HepG2 (cell line): ENCODE measurements at regions not wholly inside any gene's neighbourhood (a gene's known extent, or its start where the extent isn't known, plus 50 kb on each side); places are given as distances from the start of the nearest gene placed in this dataset.

Experiments used
- CHCHD3 ChIP-seq: sonication (generic); formaldehyde crosslinking; IDR thresholded peaks from 2 replicates; pipeline ENCODE4 v1.8.0; 2022; ENCODE audit warnings: mild to moderate bottlenecking, missing genetic modification reagents, moderate library complexity
- DPF2 ChIP-seq: sonication (generic); formaldehyde crosslinking; IDR thresholded peaks from 2 replicates; pipeline ENCODE4 v1.4.0; 2020; ENCODE audit warnings: mild to moderate bottlenecking, low read depth, missing genetic modification reagents, borderline replicate concordance
- ERF ChIP-seq: IDR thresholded peaks from 2 replicates; pipeline ENCODE4 v1.6.1; 2018; ENCODE audit warnings: missing biosample characterization, missing genetic modification reagents
- FOXA1 ChIP-seq, 2 experiments: fragments of 450-650 bp in 1 of 2; sonication (generic) in 1 of 2; formaldehyde crosslinking in 1 of 2; IDR thresholded peaks; 2 replicates each; pipeline versions ENCODE4 v1.4.0 to v1.6.1; 2016 to 2020; ENCODE audit warnings: missing genetic modification reagents in 1 of 2
- IRF2 ChIP-seq: IDR thresholded peaks from 2 replicates; pipeline ENCODE4 v1.6.1; 2018; ENCODE audit warnings: missing genetic modification reagents, missing compliant biosample characterization
- KAT7 ChIP-seq: IDR thresholded peaks from 2 replicates; pipeline ENCODE4 v1.6.1; 2018; ENCODE audit warnings: borderline replicate concordance, missing compliant biosample characterization
- MEF2D ChIP-seq: sonication (generic); formaldehyde crosslinking; IDR thresholded peaks from 2 replicates; pipeline ENCODE4 v1.5.1; 2020; ENCODE audit warnings: mild to moderate bottlenecking, missing genetic modification reagents
- NCOR1 ChIP-seq: fragments of 200-600 bp; sonication (generic); IDR thresholded peaks from 2 replicates; pipeline ENCODE4 v1.7.0; 2017; ENCODE audit warnings: antibody characterized with exemption, low read length, borderline replicate concordance
- PHF21A ChIP-seq: sonication (generic); formaldehyde crosslinking; IDR thresholded peaks from 2 replicates; pipeline ENCODE4 v1.5.0; 2020; ENCODE audit warnings: mild to moderate bottlenecking, missing genetic modification reagents
- RBFOX2 ChIP-seq: fragments of 200-400 bp; formaldehyde crosslinking; IDR thresholded peaks from 2 replicates; pipeline ENCODE4 v1.6.1; 2017; ENCODE audit warnings: low read depth, mild to moderate bottlenecking, low read length
- SAP130 ChIP-seq: IDR thresholded peaks from 2 replicates; pipeline ENCODE4 v1.6.1; 2016; ENCODE audit warnings: low read depth
- SOX13 ChIP-seq, 3 experiments: fragments of 450-650 bp in 1 of 3; sonication (generic) in 1 of 3; formaldehyde crosslinking in 1 of 3; IDR thresholded peaks in 2 of 3; conservative IDR thresholded peaks in 1 of 3; 2 replicates each; pipeline versions ENCODE4 v1.5.0 to v1.6.1; 2016 to 2020; ENCODE audit warnings: antibody characterized with exemption in 1 of 3, mild to moderate bottlenecking in 1 of 3, missing compliant biosample characterization in 1 of 3, missing genetic modification reagents in 1 of 3, moderate library complexity in 1 of 3
- SOX5 ChIP-seq: IDR thresholded peaks from 2 replicates; pipeline ENCODE4 v1.6.1; 2016; ENCODE audit warnings: borderline replicate concordance
- TAF15 ChIP-seq: fragments of 200-400 bp; formaldehyde crosslinking; IDR thresholded peaks from one replicate; pipeline ENCODE4 v1.6.1; 2018; ENCODE audit warnings: mild to moderate bottlenecking, low read depth, low read length; ENCODE audit not compliant: poor library complexity, severe bottlenecking
- XRCC5 ChIP-seq: fragments of 200-400 bp; formaldehyde crosslinking; optimal IDR thresholded peaks from 2 replicates; pipeline ENCODE3; 2017; ENCODE audit warnings: mild to moderate bottlenecking, low read length
- ZFP36L1 ChIP-seq: sonication (generic); formaldehyde crosslinking; IDR thresholded peaks from 2 replicates; pipeline ENCODE4 v1.8.0; 2022; ENCODE audit warnings: mild to moderate bottlenecking, missing genetic modification reagents, moderate library complexity
- ZFP37 ChIP-seq: sonication (generic); formaldehyde crosslinking; IDR thresholded peaks from 2 replicates; pipeline ENCODE4 v1.4.0; 2020; ENCODE audit warnings: missing genetic modification reagents, borderline replicate concordance
- ZNF20 ChIP-seq: sonication (generic); formaldehyde crosslinking; IDR thresholded peaks from 2 replicates; pipeline ENCODE4 v1.4.0; 2020; ENCODE audit warnings: mild to moderate bottlenecking, moderate library complexity, missing genetic modification reagents
- ZNF232 ChIP-seq: sonication (generic); formaldehyde crosslinking; IDR thresholded peaks from 2 replicates; pipeline ENCODE4 v1.4.0; 2020; ENCODE audit warnings: missing genetic modification reagents, borderline replicate concordance
- ZNF263 ChIP-seq: sonication (generic); formaldehyde crosslinking; IDR thresholded peaks from 2 replicates; pipeline ENCODE4 v1.4.0; 2020; ENCODE audit warnings: missing genetic modification reagents
- ZNF563 ChIP-seq: sonication (generic); formaldehyde crosslinking; IDR thresholded peaks from 2 replicates; pipeline ENCODE4 v1.8.0; 2022; ENCODE audit warnings: mild to moderate bottlenecking, moderate library complexity, missing genetic modification reagents
- ZNF629 ChIP-seq: sonication (generic); formaldehyde crosslinking; conservative IDR thresholded peaks from 2 replicates; pipeline ENCODE4 v1.5.0; 2020; ENCODE audit warnings: missing genetic modification reagents
- ZNF724P ChIP-seq: sonication (generic); formaldehyde crosslinking; IDR thresholded peaks from 2 replicates; pipeline ENCODE4 v1.8.0; 2022; ENCODE audit warnings: missing genetic modification reagents, borderline replicate concordance
- ZNF761 ChIP-seq: sonication (generic); formaldehyde crosslinking; conservative IDR thresholded peaks from 2 replicates; pipeline ENCODE4 v1.4.0; 2020; ENCODE audit warnings: mild to moderate bottlenecking, missing genetic modification reagents
- TF ChIP-seq, protein P1 (sequence below): sonication (generic); formaldehyde crosslinking; IDR thresholded peaks from 2 replicates; pipeline ENCODE4 v1.8.1; 2023; ENCODE audit warnings: mild to moderate bottlenecking, missing genetic modification reagents, borderline replicate concordance
- TF ChIP-seq, protein P2 (sequence below): IDR thresholded peaks from 2 replicates; pipeline ENCODE4 v1.6.1; 2012; ENCODE audit warnings: inconsistent platforms
- TF ChIP-seq, protein P3 (sequence below): sonication (generic); formaldehyde crosslinking; IDR thresholded peaks from 2 replicates; pipeline ENCODE4 v1.4.0; 2020; ENCODE audit warnings: low read depth, mild to moderate bottlenecking, missing genetic modification reagents
- TF ChIP-seq, protein P4 (sequence below): sonication (generic); formaldehyde crosslinking; IDR thresholded peaks from 2 replicates; pipeline ENCODE4 v1.5.0; 2020; ENCODE audit warnings: mild to moderate bottlenecking, missing genetic modification reagents

DNA sequence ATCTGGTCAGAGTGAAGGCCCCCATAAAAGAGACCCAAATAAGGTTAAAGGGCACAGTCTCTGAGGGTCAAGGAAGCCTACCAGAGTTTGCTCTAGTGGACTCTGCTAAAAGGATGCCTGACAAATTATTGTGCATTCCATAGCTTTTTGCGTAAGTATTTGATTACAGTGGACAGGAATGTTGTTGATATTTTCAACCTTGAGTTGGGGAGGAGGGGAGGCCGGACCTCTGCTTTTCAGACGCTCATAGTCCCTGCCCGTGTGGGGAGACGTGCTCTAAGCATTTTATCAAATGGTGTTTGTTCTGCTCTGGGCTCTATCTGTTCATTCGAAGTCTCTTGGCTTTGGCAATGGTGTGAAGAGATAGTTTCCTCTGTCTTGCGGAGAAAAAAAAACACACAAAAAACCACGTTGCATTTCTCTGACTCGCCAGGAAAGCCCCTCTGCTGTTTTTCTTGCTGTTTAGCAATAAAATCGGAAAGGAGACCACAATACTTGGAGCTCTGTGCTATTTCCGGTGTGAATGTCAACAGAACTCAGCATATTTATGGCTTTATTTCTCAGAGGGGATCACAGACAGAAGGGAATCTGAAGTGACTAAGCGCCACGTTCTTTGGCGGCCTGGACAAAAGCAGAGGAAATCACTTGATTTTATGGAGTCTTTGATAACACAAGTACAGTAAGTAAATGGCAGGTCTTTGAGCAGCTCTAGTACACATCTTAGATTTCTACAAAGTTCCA is 159.8 kb downstream of the ZFP64 start (continued):
- TF ChIP-seq TAF15, result no peak
- TF ChIP-seq, protein P1, sequence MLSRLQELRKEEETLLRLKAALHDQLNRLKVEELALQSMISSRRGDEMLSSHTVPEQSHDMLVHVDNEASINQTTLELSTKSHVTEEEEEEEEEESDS (CRISPR knock-in tag), result peak; percentile 84; the same call in 1 of the 2 replicates
- peak; percentile 89 for TF ChIP-seq DPF2 (CRISPR knock-in tag)
- TF ChIP-seq CHCHD3 (CRISPR knock-in tag), result no peak
- TF ChIP-seq, protein P2, sequence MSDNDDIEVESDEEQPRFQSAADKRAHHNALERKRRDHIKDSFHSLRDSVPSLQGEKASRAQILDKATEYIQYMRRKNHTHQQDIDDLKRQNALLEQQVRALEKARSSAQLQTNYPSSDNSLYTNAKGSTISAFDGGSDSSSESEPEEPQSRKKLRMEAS, result peak; percentile 76
- TF ChIP-seq ZFP37 (CRISPR knock-in tag), result no peak
- TF ChIP-seq ZNF724P (CRISPR knock-in tag), result peak; percentile 90
- TF ChIP-seq, protein P3, sequence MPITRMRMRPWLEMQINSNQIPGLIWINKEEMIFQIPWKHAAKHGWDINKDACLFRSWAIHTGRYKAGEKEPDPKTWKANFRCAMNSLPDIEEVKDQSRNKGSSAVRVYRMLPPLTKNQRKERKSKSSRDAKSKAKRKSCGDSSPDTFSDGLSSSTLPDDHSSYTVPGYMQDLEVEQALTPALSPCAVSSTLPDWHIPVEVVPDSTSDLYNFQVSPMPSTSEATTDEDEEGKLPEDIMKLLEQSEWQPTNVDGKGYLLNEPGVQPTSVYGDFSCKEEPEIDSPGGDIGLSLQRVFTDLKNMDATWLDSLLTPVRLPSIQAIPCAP, result peak; percentile 59; the same call in 1 of the 2 replicates
- peak; percentile 82; the same call in 1 of the 2 replicates for TF ChIP-seq SOX5 (CRISPR knock-in tag)
- peak; percentile 69 for TF ChIP-seq ZNF263
- TF ChIP-seq ZNF629 (CRISPR knock-in tag), result no peak; the same call in 1 of the 2 replicates
- TF ChIP-seq ZNF563 (CRISPR knock-in tag), result no peak
- 0 out of 2 replicates have a peak, but pooled peaks have one; percentile 29 for TF ChIP-seq ZNF20 (CRISPR knock-in tag)
- 0 out of 2 replicates have a peak, but pooled peaks have one; percentile 57 for TF ChIP-seq ZNF232 (CRISPR knock-in tag)
- TF ChIP-seq FOXA1 (IDR thresholded peaks at IDR 0.05), result no peak
- peak; percentile 74 for TF ChIP-seq FOXA1 (CRISPR knock-in tag; IDR thresholded peaks at IDR 0.05)
- TF ChIP-seq ZFP36L1 (CRISPR knock-in tag), result peak; percentile 85; the same call in 1 of the 2 replicates
- peak; percentile 84; the same call in 1 of the 2 replicates for TF ChIP-seq IRF2 (CRISPR knock-in tag)
- no peak for TF ChIP-seq XRCC5
- TF ChIP-seq, protein P4, sequence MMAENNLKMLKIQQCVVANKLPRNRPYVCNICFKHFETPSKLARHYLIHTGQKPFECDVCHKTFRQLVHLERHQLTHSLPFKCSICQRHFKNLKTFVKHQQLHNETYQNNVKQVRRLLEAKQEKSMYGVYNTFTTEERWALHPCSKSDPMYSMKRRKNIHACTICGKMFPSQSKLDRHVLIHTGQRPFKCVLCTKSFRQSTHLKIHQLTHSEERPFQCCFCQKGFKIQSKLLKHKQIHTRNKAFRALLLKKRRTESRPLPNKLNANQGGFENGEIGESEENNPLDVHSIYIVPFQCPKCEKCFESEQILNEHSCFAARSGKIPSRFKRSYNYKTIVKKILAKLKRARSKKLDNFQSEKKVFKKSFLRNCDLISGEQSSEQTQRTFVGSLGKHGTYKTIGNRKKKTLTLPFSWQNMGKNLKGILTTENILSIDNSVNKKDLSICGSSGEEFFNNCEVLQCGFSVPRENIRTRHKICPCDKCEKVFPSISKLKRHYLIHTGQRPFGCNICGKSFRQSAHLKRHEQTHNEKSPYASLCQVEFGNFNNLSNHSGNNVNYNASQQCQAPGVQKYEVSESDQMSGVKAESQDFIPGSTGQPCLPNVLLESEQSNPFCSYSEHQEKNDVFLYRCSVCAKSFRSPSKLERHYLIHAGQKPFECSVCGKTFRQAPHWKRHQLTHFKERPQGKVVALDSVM (CRISPR knock-in tag), result peak; percentile 95
- TF ChIP-seq RBFOX2, result no peak
- TF ChIP-seq MEF2D, result peak; percentile 88
- no peak for TF ChIP-seq KAT7 (CRISPR knock-in tag)
- TF ChIP-seq SAP130 (CRISPR knock-in tag), result peak; percentile 69
- peak; percentile 83 for TF ChIP-seq PHF21A
- 0 out of 2 replicates have a peak, but pooled peaks have one; percentile 69 for TF ChIP-seq ZNF761
- no peak for TF ChIP-seq SOX13 (IDR thresholded peaks at IDR 0.05)
- peak in 1 of 2 experiments; percentile 78; a peak in 2 of 4 replicates for TF ChIP-seq SOX13 (CRISPR knock-in tag; conservative IDR thresholded peaks at IDR 0.05 in 1 of 2, IDR thresholded peaks at IDR 0.05 in 1 of 2)
- TF ChIP-seq NCOR1, result peak; percentile 84
- peak; percentile 35; the same call in 1 of the 2 replicates for TF ChIP-seq ERF (CRISPR knock-in tag)
